Subcutaneous abdominal adipose tissue (tissue), 5 donors: ENCODE measurements at regions not wholly inside any gene's neighbourhood (a gene's known extent, or its start where the extent isn't known, plus 50 kb on each side); places are given as distances from the start of the nearest gene placed in this dataset.
"Not testable (repeated sequence)": the region's sequence is repeated elsewhere in the genome, so short reads cannot be mapped to it uniquely, and the experiment has no call there.

ENCODE experiments used
- H3K27ac ChIP-seq: one replicate; pipeline ENCODE4 v1.7.0; 2013; ENCODE audit warnings: low read depth, mild to moderate bottlenecking, inconsistent platforms, low read length, moderate library complexity
- H3K27me3 ChIP-seq, 5 donors: one replicate each; pipeline ENCODE4 v1.7.0; 2013; ENCODE audit warnings: low read length in 5 of 5, inconsistent platforms in 1 of 5; ENCODE audit not compliant: control insufficient read depth in 5 of 5, insufficient read depth in 4 of 5
- H3K36me3 ChIP-seq, 5 donors: one replicate each; pipeline ENCODE4 v1.7.0; 2013; ENCODE audit warnings: low read length in 5 of 5; ENCODE audit not compliant: control insufficient read depth in 5 of 5, insufficient read depth in 5 of 5
- H3K4me1 ChIP-seq, 5 donors: one replicate each; pipeline ENCODE4 v1.7.0; 2013; ENCODE audit warnings: low read length in 5 of 5, mild to moderate bottlenecking in 3 of 5, moderate library complexity in 1 of 5; ENCODE audit not compliant: control insufficient read depth in 5 of 5, insufficient read depth in 5 of 5
- H3K4me3 ChIP-seq, 5 donors: one replicate each; pipeline ENCODE4 v1.7.0; 2013; ENCODE audit warnings: low read length in 5 of 5, low read depth in 1 of 5
- H3K9ac ChIP-seq, 5 donors: one replicate each; pipeline ENCODE4 v1.7.0; 2013; ENCODE audit warnings: low read length in 5 of 5, mild to moderate bottlenecking in 4 of 5, moderate library complexity in 3 of 5
- H3K9me3 ChIP-seq, 5 donors: one replicate each; pipeline ENCODE4 v1.7.0; 2013; ENCODE audit warnings: low read length in 5 of 5; ENCODE audit not compliant: control insufficient read depth in 5 of 5
- donor health status: healthy.
- donor health status: healthy.
- donor health status: healthy.
- donor health status: healthy.
- donor health status: healthy.

DNA sequence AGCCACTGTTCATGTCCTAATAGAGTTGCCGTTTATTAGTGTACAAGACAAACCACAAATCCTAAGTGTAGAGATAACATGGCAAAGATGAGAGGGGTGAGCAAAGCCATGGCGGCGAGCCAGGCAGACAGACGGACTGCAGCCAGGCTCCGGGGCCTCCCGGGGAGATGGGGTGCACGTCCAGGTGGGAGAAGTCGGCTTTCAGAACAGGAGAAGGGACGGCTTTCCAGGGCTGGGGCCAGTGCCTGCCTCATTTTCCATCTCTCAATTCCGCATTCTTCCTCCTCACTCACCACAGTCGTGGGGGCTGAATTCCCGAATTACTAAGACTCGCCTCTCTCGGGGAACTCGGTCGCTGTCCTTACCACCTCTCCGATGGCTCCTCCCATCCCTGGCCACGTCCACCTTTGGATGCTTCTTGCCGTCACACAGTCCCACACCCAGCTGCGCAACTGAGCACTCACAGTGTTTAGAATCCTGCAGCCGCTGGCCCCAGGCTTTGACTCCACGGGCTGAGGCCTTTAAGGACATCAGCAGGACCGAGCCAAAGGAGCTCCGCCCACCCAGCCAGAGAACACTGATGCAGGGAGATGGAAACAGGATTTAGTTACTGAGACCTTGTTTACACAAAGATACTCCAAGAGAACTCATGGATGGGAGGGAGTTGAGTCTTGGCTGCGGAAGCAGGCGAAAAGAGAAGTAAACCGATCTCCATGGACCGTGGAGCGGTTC is 59.7 kb downstream of the RNF112 start:
- H3K4me3 ChIP-seq: peak overlapping the region; percentile 22 to 51 (median 33)
- H3K9ac ChIP-seq: no peak overlapping the region

DNA sequence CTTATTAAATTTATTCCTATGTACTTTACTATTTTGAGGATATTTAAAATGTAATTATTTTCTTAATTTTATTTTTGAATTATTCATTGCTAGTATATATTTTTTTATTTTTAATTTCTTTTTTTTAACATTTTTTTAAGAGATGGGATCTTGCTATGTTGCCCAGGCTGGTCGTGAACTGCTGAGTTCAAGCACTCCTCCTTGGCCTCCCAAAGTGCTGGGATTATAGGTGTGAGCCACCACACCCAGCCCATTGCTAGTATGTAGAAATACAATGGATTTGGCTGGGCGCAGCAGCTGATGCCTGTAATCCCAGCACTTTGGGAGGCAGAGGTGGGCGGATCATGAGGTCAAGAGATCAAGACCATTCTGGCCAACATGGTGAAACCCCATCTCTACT is 59.2 kb upstream of the SLC47A1 start:
- H3K27ac ChIP-seq, H3K9ac ChIP-seq, H3K36me3 ChIP-seq, H3K9me3 ChIP-seq, H3K27me3 ChIP-seq, H3K4me3 ChIP-seq: not testable (repeated sequence)
- peaks cover 0 to 11% (median 0%) of the 10 kb centered on the region in 5 donors for H3K4me1 ChIP-seq

More for the DNA sequence above, 59.7 kb downstream of the RNF112 start:
- H3K4me1 ChIP-seq: peaks cover 0 to 11% (median 1%) of the 10 kb centered on the region in 5 donors
- no peaks in the 10 kb centered on the region for H3K27me3 ChIP-seq
- H3K36me3 ChIP-seq: no peaks in the 10 kb centered on the region
- no peaks in the 10 kb centered on the region for H3K9me3 ChIP-seq
- H3K27ac ChIP-seq: peak overlapping the region; percentile 24

DNA sequence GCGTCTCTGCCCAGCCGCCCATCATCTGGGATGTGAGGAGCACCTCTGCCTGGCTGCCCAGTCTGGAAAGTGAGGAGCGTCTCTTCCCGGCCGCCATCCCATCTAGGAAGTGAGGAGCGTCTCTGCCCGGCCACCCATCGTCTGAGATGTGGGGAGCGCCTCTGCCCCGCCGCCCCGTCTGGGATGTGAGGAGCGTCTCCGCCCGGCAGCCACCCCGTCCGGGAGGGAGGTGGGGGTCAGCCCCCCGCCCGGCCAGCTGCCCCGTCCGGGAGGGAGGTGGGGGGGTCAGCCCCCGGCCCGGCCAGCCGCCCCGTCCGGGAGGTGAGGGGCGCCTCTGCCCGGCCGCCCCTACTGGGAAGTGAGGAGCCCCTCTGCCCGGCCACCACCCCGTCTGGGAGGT is 57.9 kb upstream of the SLC47A1 start:
- not testable (repeated sequence) for H3K36me3 ChIP-seq, H3K9ac ChIP-seq, H3K27ac ChIP-seq, H3K4me1 ChIP-seq, H3K27me3 ChIP-seq, H3K4me3 ChIP-seq, H3K9me3 ChIP-seq

DNA sequence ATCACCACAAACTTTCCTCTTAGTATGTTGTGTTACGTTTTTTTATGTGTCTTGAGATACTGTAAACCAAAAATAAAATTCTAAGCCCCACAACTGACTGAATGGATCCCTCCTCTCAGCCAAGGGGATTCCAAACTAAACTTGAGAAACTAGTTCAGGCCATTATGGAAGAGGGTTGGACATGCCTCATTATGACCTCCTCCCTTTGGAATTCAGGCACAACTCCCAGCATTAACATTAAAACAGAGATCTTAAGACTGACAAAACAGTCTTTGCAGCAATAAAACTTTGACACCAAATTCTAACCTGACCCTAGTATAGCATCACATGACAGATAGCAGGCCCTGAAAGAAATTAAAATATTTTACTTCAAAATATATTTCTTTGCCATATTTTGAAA is 51.1 kb upstream of the SLC47A1 start:
- Histone ChIP-seq H3K27ac (peak overlapping the region; percentile 24), H3K9ac (no peak overlapping the region), H3K4me3 (no peak overlapping the region), H3K36me3 (no peaks in the 10 kb centered on the region), H3K9me3 (no peaks in the 10 kb centered on the region), H3K4me1 (peaks cover 3 to 33% (median 15%) of the 10 kb centered on the region in 5 donors), H3K27me3 (no peaks in the 10 kb centered on the region)
